GM18505 (cell line): ENCODE measurements at regions not wholly inside any gene's neighbourhood (a gene's known extent, or its start where the extent isn't known, plus 50 kb on each side); places are given as distances from the start of the nearest gene placed in this dataset.

Source experiments
- ATAC-seq: cut with Tn5 transposase; IDR thresholded peaks from one replicate; pipeline ENCODE4 v1.9.1; 2021; ENCODE audit not compliant: unreplicated experiment
- POLR2A ChIP-seq: IDR thresholded peaks from 4 replicates; pipeline ENCODE4 v1.6.1; 2011; ENCODE audit warnings: borderline replicate concordance; ENCODE audit not compliant: insufficient read depth, insufficient read length; ENCODE audit errors: extremely low read depth

GRCh38 chr4:179596621-179597020 lies 2154.4 kb upstream of the AGA start:
- no peak for TF ChIP-seq POLR2A

GRCh38 chr4:179597301-179597700 lies 2155.1 kb upstream of the AGA start:
- ATAC-seq: no peak
- no peak for TF ChIP-seq POLR2A

More at GRCh38 chr4:179596621-179597020, 2154.4 kb upstream of the AGA start:
- ATAC-seq: no peak

GRCh38 chr4:179601671-179602070 lies 2159.4 kb upstream of the AGA start:
- no peak for TF ChIP-seq POLR2A
- ATAC-seq: no peak

GRCh38 chr4:179605196-179605595 lies 2163.0 kb upstream of the AGA start:
- no peak for ATAC-seq

GRCh38 chr4:179607003-179607402 lies 2164.8 kb upstream of the AGA start:
- TF ChIP-seq POLR2A: no peak
- no peak for ATAC-seq

More at GRCh38 chr4:179605196-179605595, 2163.0 kb upstream of the AGA start:
- no peak for TF ChIP-seq POLR2A

GRCh38 chr4:179615704-179616103 lies 2173.5 kb upstream of the AGA start:
- TF ChIP-seq POLR2A: no peak
- ATAC-seq: no peak

GRCh38 chr4:179618966-179619365 lies 2176.7 kb upstream of the AGA start:
- no peak for ATAC-seq
- no peak for TF ChIP-seq POLR2A

- no peak for ATAC-seq
- TF ChIP-seq POLR2A: no peak
Measured at GRCh38 chr4:179624768-179625181, 2182.5 kb upstream of the AGA start.

GRCh38 chr4:179625406-179625805 lies 2183.2 kb upstream of the AGA start:
- ATAC-seq: no peak
- no peak for TF ChIP-seq POLR2A

- ATAC-seq: no peak
- TF ChIP-seq POLR2A: no peak
Measured at GRCh38 chr4:179626687-179627086, 2184.4 kb upstream of the AGA start.

- ATAC-seq: no peak
- no peak for TF ChIP-seq POLR2A
Measured at GRCh38 chr4:179631321-179631720, 2189.1 kb upstream of the AGA start.

- no peak for TF ChIP-seq POLR2A
- ATAC-seq: no peak
Measured at GRCh38 chr4:179634862-179635261, 2192.6 kb upstream of the AGA start.

- ATAC-seq: no peak
Measured at GRCh38 chr4:179662522-179662921, 2220.3 kb upstream of the AGA start.

GRCh38 chr4:179663641-179664429 lies 2221.6 kb upstream of the AGA start:
- TF ChIP-seq POLR2A: no peak
- ATAC-seq: no peak

More at GRCh38 chr4:179662522-179662921, 2220.3 kb upstream of the AGA start:
- no peak for TF ChIP-seq POLR2A
